ENCODE measurements at regions not wholly inside any gene's neighbourhood (a gene's known extent, or its start where the extent isn't known, plus 50 kb on each side); places are given as distances from the start of the nearest gene placed in this dataset.

DNA sequence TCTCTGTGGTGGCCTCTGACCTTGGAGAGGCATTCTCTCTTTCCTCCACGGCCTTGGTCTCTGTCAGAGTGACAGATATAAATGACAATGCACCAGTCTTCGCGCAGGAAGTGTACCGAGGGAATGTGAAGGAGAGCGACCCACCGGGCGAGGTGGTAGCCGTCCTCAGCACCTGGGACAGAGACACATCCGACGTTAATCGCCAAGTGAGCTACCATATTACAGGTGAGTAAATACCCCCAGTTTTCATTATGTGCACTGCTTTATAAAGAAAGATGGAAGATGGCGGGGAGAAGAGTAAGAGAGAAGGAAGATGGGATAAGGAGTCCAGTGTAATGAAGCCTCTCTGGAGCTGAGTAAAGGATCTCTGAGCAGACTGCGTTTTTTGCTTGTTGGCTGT is 167.8 kb upstream of the MTNR1B start:
- DNase-seq (ENCODE audit: low read depth), result no peak
- TF ChIP-seq, protein P1, sequence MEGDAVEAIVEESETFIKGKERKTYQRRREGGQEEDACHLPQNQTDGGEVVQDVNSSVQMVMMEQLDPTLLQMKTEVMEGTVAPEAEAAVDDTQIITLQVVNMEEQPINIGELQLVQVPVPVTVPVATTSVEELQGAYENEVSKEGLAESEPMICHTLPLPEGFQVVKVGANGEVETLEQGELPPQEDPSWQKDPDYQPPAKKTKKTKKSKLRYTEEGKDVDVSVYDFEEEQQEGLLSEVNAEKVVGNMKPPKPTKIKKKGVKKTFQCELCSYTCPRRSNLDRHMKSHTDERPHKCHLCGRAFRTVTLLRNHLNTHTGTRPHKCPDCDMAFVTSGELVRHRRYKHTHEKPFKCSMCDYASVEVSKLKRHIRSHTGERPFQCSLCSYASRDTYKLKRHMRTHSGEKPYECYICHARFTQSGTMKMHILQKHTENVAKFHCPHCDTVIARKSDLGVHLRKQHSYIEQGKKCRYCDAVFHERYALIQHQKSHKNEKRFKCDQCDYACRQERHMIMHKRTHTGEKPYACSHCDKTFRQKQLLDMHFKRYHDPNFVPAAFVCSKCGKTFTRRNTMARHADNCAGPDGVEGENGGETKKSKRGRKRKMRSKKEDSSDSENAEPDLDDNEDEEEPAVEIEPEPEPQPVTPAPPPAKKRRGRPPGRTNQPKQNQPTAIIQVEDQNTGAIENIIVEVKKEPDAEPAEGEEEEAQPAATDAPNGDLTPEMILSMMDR (IDR thresholded peaks at IDR 0.05; ENCODE audit: insufficient read depth, low read depth, low read length), result no peak
- no peak overlapping the region for H3K4me3 ChIP-seq (ENCODE audit: low read depth, low read length)

DNA sequence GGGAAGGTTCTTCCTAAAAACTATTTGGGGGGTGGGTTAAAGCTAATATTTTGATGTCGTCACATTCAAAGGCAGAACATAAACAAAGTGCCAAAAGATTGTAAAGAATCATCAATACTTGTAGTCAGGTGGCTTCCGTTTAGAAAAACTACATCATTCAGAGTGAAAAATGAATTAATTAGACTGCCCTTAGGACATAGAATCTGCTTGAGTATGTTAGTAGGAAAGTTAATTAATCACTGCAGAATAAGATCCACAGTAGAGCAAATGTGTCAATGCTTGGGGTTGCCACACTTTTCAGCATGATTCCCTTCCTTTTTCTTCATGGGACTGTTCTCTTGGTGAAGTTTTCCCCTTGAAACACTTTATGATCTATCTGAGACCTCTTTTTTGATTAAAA is 166.8 kb upstream of the MTNR1B start:
- no peak overlapping the region for H3K4me3 ChIP-seq (ENCODE audit: low read depth, low read length)
- DNase-seq (ENCODE audit: low read depth), result no peak
- TF ChIP-seq, protein P1 (IDR thresholded peaks at IDR 0.05; ENCODE audit: insufficient read depth, low read depth, low read length), result no peak

DNA sequence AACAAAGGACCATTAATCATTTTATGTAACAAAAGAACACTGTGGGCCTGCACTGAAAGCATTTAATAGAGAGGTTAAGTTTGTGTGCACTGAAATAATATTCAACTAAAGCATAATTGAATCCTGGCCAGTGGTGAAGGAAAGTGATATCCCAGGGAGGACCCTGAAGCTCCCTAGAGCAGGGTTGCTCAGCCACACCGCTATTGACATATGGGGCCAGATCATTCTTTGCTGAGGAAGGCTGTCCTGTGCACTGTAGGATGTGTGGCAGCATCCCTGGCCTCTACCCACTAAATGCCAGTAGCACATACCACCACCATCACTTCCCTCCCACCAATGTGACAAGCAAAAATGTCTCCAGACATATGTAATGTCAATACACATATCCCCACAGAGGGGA is 166.1 kb upstream of the MTNR1B start:
- no peak overlapping the region for H3K4me3 ChIP-seq (ENCODE audit: low read depth, low read length)
- TF ChIP-seq, protein P1 (IDR thresholded peaks at IDR 0.05; ENCODE audit: insufficient read depth, low read depth, low read length), result no peak
- DNase-seq (ENCODE audit: low read depth), result no peak

DNA sequence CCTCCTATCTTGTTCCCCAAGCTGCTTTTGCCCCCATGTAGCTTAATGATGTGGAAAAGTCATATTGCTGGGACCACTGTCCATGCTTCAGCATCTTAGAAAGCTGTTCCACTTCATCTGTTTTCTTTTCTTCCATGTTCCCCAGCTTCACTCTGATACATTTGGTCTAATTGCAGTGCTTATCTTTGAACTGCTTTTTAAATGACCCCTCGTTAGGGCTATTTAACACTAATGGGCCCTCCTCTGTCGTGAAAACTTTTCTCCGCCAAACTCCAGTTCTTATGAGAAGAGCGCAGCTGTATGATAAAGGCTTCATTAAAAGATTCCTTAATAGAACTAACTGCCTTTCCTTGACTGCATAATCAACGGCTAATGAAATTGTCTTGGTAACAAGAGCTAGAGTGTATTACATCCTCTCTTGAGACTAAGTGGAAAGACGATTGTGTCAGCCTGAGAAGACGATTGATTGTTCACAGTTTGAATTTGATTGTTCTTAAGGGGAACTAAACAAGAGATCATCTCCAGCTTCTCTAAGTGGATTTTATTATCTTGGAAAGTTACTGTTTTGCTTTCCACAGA is 165.0 kb upstream of the MTNR1B start:
- no peak overlapping the region for H3K4me3 ChIP-seq (ENCODE audit: low read depth, low read length)
- DNase-seq (ENCODE audit: low read depth), result no peak
- TF ChIP-seq, protein P1 (IDR thresholded peaks at IDR 0.05; ENCODE audit: insufficient read depth, low read depth, low read length), result no peak

DNA sequence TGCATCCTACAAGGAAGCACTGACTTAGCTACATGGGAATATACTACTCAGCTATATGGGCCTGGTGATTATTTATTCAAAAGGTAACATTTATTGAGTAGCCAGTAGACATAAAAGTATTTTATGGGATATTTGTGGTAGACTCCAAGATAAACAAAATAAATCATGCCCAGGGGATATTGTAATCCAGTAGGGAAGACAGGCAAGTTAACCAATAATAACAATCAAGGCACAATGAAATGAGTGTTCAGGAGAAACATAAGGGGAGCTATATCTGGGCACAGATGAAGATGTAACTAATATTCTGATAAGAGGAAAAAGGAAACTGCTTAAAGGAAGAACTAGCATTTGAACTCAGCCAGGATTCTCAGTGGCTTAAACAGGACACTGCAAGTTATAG is 161.4 kb upstream of the MTNR1B start:
- no peak for DNase-seq (ENCODE audit: low read depth)

DNA sequence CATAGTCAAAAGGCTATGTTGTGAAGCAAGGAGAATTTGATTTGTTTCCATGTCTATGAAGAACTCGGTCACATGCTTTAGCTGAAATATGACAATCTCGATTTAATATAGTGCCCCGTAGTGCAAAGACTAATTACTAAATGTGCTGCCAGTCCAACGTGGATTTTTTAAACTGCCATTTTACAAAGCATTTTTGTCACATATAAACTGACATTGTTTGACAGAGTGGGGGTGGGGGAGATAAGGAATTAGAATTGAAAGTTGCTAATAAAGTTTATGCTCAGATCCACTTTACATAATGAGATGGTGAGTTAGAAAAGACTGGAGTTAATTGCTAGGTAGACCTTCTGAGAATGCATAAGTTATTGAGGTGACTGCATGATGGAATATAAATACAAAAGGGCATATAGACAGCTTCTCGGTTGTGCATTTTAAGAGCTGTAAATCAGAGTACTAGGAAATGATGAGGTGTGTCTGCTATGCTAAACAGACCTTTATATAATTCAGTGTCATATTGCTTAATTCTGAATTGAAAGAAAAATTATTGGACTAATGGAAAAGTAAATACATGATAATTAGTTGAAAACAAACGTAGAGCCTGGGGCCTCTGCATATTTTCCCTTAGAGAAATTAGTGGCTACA is 158.9 kb upstream of the MTNR1B start:
- no peak for DNase-seq (ENCODE audit: low read depth)
- H3K4me3 ChIP-seq (ENCODE audit: low read depth, low read length), result no peak overlapping the region
- TF ChIP-seq, protein P1 (IDR thresholded peaks at IDR 0.05; ENCODE audit: insufficient read depth, low read depth, low read length), result no peak

More for the DNA sequence above, 161.4 kb upstream of the MTNR1B start:
- no peak overlapping the region for H3K4me3 ChIP-seq (ENCODE audit: low read depth, low read length)
- TF ChIP-seq, protein P1 (IDR thresholded peaks at IDR 0.05; ENCODE audit: insufficient read depth, low read depth, low read length), result no peak

DNA sequence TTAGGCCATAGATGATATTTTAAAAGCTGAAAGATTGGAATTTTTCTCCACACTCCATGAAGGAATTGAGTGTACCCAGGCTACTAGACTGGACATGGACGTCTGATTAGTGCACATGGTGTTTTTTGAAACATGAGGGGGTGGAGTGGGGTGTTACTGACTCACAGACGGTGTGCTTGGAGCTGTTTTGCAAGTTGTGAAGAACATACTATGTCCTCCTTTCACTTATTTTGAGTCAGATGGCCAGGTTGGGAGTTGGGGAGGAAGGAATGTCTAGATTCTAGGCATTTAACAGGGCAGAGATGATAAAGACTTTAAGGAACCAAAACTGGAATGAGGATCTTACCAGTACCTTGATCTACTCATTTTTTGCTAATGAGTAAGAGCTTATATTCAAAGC is 158.1 kb upstream of the MTNR1B start:
- no peak overlapping the region for H3K4me3 ChIP-seq (ENCODE audit: low read depth, low read length)
- TF ChIP-seq, protein P1 (IDR thresholded peaks at IDR 0.05; ENCODE audit: insufficient read depth, low read depth, low read length), result no peak
- DNase-seq (ENCODE audit: low read depth), result no peak

Data from fibroblast of villous mesenchyme (primary cell).